Upper lobe of left lung (tissue), 4 donors: ENCODE measurements at regions not wholly inside any gene's neighbourhood (a gene's known extent, or its start where the extent isn't known, plus 50 kb on each side); places are given as distances from the start of the nearest gene placed in this dataset.

ENCODE experiments used
- POLR2A ChIP-seq, 4 donors: fragments of 450-650 bp; IDR thresholded peaks; one replicate each; pipeline ENCODE4 v1.5.1; 2016 to 2017; ENCODE audit warnings: antibody characterized with exemption in 4 of 4, mild to moderate bottlenecking in 2 of 4
- TF ChIP-seq, protein P1 (sequence below), 6 experiments: fragments of 450-650 bp in 4 of 6; fragments of 200-600 bp in 2 of 6; sonication (generic) in 2 of 6; IDR thresholded peaks; one replicate each; pipeline ENCODE4 v1.5.1; 2016 to 2019; ENCODE audit warnings: antibody characterized with exemption in 6 of 6

DNA sequence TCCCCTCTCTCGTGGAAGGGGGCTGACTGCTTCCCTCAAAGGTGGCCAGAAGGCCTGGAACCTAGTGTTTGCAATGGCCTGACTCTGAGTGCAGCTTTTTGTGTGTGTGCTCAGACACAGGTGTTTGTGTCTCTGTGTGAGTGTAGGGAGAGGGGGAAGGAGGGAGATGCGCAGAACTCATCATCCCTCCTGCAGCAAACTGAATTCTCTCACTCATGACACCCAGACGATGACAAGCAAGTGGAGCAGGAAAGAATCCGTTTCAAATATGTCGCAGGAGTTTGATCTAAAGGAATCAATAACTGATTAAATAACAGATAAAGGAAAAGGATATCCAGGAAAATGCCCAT lies 101.4 kb downstream of the TNFAIP3 start:
- TF ChIP-seq, protein P1, sequence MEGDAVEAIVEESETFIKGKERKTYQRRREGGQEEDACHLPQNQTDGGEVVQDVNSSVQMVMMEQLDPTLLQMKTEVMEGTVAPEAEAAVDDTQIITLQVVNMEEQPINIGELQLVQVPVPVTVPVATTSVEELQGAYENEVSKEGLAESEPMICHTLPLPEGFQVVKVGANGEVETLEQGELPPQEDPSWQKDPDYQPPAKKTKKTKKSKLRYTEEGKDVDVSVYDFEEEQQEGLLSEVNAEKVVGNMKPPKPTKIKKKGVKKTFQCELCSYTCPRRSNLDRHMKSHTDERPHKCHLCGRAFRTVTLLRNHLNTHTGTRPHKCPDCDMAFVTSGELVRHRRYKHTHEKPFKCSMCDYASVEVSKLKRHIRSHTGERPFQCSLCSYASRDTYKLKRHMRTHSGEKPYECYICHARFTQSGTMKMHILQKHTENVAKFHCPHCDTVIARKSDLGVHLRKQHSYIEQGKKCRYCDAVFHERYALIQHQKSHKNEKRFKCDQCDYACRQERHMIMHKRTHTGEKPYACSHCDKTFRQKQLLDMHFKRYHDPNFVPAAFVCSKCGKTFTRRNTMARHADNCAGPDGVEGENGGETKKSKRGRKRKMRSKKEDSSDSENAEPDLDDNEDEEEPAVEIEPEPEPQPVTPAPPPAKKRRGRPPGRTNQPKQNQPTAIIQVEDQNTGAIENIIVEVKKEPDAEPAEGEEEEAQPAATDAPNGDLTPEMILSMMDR (IDR thresholded peaks at IDR 0.05): no peak
- no peak for TF ChIP-seq POLR2A (IDR thresholded peaks at IDR 0.05)
